ENCODE measurements at regions not wholly inside any gene's neighbourhood (a gene's known extent, or its start where the extent isn't known, plus 50 kb on each side); places are given as distances from the start of the nearest gene placed in this dataset.
"Not testable (repeated sequence)": the region's sequence is repeated elsewhere in the genome, so short reads cannot be mapped to it uniquely, and the experiment has no call there.

GRCh38 chr3:177439694-177440269, 242.5 kb upstream of the TBL1XR1 start:
- no peak for DNase-seq

GRCh38 chr3:177440456-177441104, 243.3 kb upstream of the TBL1XR1 start:
- no peak for DNase-seq

- DNase-seq = no peak
Observed at GRCh38 chr3:177441276-177441812, 244.1 kb upstream of the TBL1XR1 start.

GRCh38 chr3:177441813-177442646, 244.7 kb upstream of the TBL1XR1 start:
- no peak for DNase-seq

GRCh38 chr3:177443469-177443868, 246.2 kb upstream of the TBL1XR1 start:
- peak; percentile 85 for DNase-seq

GRCh38 chr3:177444696-177445095, 247.4 kb upstream of the TBL1XR1 start:
- DNase-seq = no peak

- DNase-seq = no peak
Observed at GRCh38 chr3:177445549-177445948, 248.3 kb upstream of the TBL1XR1 start.

GRCh38 chr3:177446165-177446601, 248.9 kb upstream of the TBL1XR1 start:
- DNase-seq = no peak

GRCh38 chr3:177447938-177448337, 250.7 kb upstream of the TBL1XR1 start:
- DNase-seq = no peak

- DNase-seq = no peak
Observed at GRCh38 chr3:177448987-177449359, 251.7 kb upstream of the TBL1XR1 start.

- peak; percentile 68 for DNase-seq
Observed at GRCh38 chr3:177449360-177450006, 252.2 kb upstream of the TBL1XR1 start.

- peak; percentile 68 for DNase-seq
Observed at GRCh38 chr3:177451301-177451750, 254.0 kb upstream of the TBL1XR1 start.

- DNase-seq = peak; percentile 93
Observed at GRCh38 chr3:177451864-177452830, 254.9 kb upstream of the TBL1XR1 start.

GRCh38 chr3:177452831-177453450, 255.7 kb upstream of the TBL1XR1 start:
- DNase-seq = no peak

- no peak for DNase-seq
Observed at GRCh38 chr3:177453451-177453844, 256.2 kb upstream of the TBL1XR1 start.

- not testable (repeated sequence) for DNase-seq
Observed at GRCh38 chr3:177457204-177457603, 259.9 kb upstream of the TBL1XR1 start.

GRCh38 chr3:177459401-177459800, 262.1 kb upstream of the TBL1XR1 start:
- peak; percentile 93 for DNase-seq

- DNase-seq = no peak
Observed at GRCh38 chr3:177460047-177460446, 262.8 kb upstream of the TBL1XR1 start.

GRCh38 chr3:177461765-177462164, 264.5 kb upstream of the TBL1XR1 start:
- peak; percentile 10 for DNase-seq

- DNase-seq = not testable (repeated sequence)
Observed at GRCh38 chr3:177463341-177463740, 266.1 kb upstream of the TBL1XR1 start.

- DNase-seq = peak; percentile 76
Observed at GRCh38 chr3:177463863-177464262, 266.6 kb upstream of the TBL1XR1 start.
